NOMO-1 treated with DMSO at 0.1 percent for 48 hours (cell line): ENCODE measurements at regions not wholly inside any gene's neighbourhood (a gene's known extent, or its start where the extent isn't known, plus 50 kb on each side); places are given as distances from the start of the nearest gene placed in this dataset.

Experiments
- DNase-seq: peaks from one replicate; lab custom pipeline; 2025; ENCODE audit not compliant: unreplicated experiment; lab: John Stamatoyannopoulos, UW

- DNase-seq, result no peak
Measured at GRCh38 chr10:47186941-47187340, 113.1 kb upstream of the GDF10 start.

GRCh38 chr10:47187592-47187991, 112.4 kb upstream of the GDF10 start:
- no peak for DNase-seq

- DNase-seq, result no peak
Measured at GRCh38 chr10:47188156-47188555, 111.8 kb upstream of the GDF10 start.

GRCh38 chr10:47189802-47190201, 110.2 kb upstream of the GDF10 start:
- DNase-seq, result no peak

- no peak for DNase-seq
Measured at GRCh38 chr10:47190301-47190700, 109.7 kb upstream of the GDF10 start.

- no peak for DNase-seq
Measured at GRCh38 chr10:47190802-47191450, 109.1 kb upstream of the GDF10 start.

GRCh38 chr10:47192273-47192672, 107.7 kb upstream of the GDF10 start:
- DNase-seq, result no peak

- DNase-seq, result no peak
Measured at GRCh38 chr10:47193666-47194065, 106.3 kb upstream of the GDF10 start.

GRCh38 chr10:47195274-47195885, 104.6 kb upstream of the GDF10 start:
- no peak for DNase-seq

GRCh38 chr10:47196691-47197090, 103.3 kb upstream of the GDF10 start:
- DNase-seq, result no peak

- no peak for DNase-seq
Measured at GRCh38 chr10:47198221-47198620, 101.8 kb upstream of the GDF10 start.

GRCh38 chr10:47205192-47205591, 94.8 kb upstream of the GDF10 start:
- no peak for DNase-seq

- DNase-seq, result peak; percentile 96
Measured at GRCh38 chr10:47206449-47207280, 93.3 kb upstream of the GDF10 start.

- DNase-seq, result peak; percentile 89
Measured at GRCh38 chr10:47207281-47207615, 92.7 kb upstream of the GDF10 start.

- no peak for DNase-seq
Measured at GRCh38 chr10:47207894-47208469, 92.0 kb upstream of the GDF10 start.

GRCh38 chr10:47209466-47209865, 90.5 kb upstream of the GDF10 start:
- DNase-seq, result no peak

GRCh38 chr10:47214520-47214919, 85.5 kb upstream of the GDF10 start:
- DNase-seq, result no peak

GRCh38 chr10:47217113-47217512, 82.9 kb upstream of the GDF10 start:
- DNase-seq, result no peak

GRCh38 chr10:47218803-47219202, 81.2 kb upstream of the GDF10 start:
- DNase-seq, result no peak

- no peak for DNase-seq
Measured at GRCh38 chr10:47222461-47222860, 77.5 kb upstream of the GDF10 start.

- no peak for DNase-seq
Measured at GRCh38 chr10:47223236-47223635, 76.8 kb upstream of the GDF10 start.
